Gastrocnemius medialis (tissue), 4 donors: ENCODE measurements at regions not wholly inside any gene's neighbourhood (a gene's known extent, or its start where the extent isn't known, plus 50 kb on each side); places are given as distances from the start of the nearest gene placed in this dataset.

Experiments used
- CTCF ChIP-seq, 5 experiments: fragments of 450-650 bp in 3 of 5; fragments of 200-600 bp in 2 of 5; sonication (generic) in 2 of 5; IDR thresholded peaks in 4 of 5; conservative IDR thresholded peaks in 1 of 5; 1 replicate in 4 of 5; 2 replicates in 1 of 5; pipeline ENCODE4 v1.5.1; 2016 to 2019; ENCODE audit warnings: antibody characterized with exemption in 5 of 5, mild to moderate bottlenecking in 3 of 5, moderate library complexity in 3 of 5
- POLR2A ChIP-seq, 2 donors: fragments of 450-650 bp; IDR thresholded peaks; one replicate each; pipeline ENCODE4 v1.6.1; 2017; ENCODE audit warnings: antibody characterized with exemption in 2 of 2, mild to moderate bottlenecking in 2 of 2, moderate library complexity in 2 of 2

GRCh38 chr12:18971932-18972331 lies 157.6 kb upstream of the PLEKHA5 start:
- TF ChIP-seq CTCF (IDR thresholded peaks at IDR 0.05 in 4 of 5, conservative IDR thresholded peaks at IDR 0.05 in 1 of 5) (no peak), POLR2A (IDR thresholded peaks at IDR 0.05) (no peak)
